ENCODE measurements at regions not wholly inside any gene's neighbourhood (a gene's known extent, or its start where the extent isn't known, plus 50 kb on each side); places are given as distances from the start of the nearest gene placed in this dataset.

- TF ChIP-seq, protein P1, sequence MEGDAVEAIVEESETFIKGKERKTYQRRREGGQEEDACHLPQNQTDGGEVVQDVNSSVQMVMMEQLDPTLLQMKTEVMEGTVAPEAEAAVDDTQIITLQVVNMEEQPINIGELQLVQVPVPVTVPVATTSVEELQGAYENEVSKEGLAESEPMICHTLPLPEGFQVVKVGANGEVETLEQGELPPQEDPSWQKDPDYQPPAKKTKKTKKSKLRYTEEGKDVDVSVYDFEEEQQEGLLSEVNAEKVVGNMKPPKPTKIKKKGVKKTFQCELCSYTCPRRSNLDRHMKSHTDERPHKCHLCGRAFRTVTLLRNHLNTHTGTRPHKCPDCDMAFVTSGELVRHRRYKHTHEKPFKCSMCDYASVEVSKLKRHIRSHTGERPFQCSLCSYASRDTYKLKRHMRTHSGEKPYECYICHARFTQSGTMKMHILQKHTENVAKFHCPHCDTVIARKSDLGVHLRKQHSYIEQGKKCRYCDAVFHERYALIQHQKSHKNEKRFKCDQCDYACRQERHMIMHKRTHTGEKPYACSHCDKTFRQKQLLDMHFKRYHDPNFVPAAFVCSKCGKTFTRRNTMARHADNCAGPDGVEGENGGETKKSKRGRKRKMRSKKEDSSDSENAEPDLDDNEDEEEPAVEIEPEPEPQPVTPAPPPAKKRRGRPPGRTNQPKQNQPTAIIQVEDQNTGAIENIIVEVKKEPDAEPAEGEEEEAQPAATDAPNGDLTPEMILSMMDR (IDR thresholded peaks at IDR 0.05): no peak
These were observed 1180.2 kb downstream of the RAPGEF2 start for GRCh38 chr4:160283081-160283480.

GRCh38 chr4:160284516-160284915 is 1181.6 kb downstream of the RAPGEF2 start:
- TF ChIP-seq, protein P1 (IDR thresholded peaks at IDR 0.05): no peak

DNA sequence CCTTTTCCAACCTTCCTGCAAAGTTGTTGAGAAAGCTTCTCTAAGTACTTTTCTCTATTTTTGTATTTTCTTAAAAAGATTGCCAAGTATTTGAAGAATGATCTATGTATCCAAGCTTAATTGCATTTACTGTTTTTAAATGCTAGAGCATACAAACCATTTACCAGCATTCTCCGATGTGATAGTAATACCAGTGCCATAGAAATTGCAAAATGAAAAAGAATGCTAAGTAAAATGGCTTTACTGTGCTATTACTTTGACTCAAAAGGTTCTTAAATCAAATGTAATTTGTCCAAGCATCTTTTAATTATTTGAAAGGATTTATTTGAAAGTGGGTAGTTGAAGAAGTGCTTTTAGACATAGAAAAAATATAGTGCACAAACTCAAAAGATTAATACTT is 1183.2 kb downstream of the RAPGEF2 start:
- TF ChIP-seq, protein P1 (IDR thresholded peaks at IDR 0.05): no peak

- TF ChIP-seq, protein P1 (IDR thresholded peaks at IDR 0.05): no peak
These were observed 1193.6 kb downstream of the RAPGEF2 start for GRCh38 chr4:160296476-160296875.

- TF ChIP-seq, protein P1 (IDR thresholded peaks at IDR 0.05): no peak
These were observed 1196.3 kb downstream of the RAPGEF2 start for GRCh38 chr4:160299177-160299576.

DNA sequence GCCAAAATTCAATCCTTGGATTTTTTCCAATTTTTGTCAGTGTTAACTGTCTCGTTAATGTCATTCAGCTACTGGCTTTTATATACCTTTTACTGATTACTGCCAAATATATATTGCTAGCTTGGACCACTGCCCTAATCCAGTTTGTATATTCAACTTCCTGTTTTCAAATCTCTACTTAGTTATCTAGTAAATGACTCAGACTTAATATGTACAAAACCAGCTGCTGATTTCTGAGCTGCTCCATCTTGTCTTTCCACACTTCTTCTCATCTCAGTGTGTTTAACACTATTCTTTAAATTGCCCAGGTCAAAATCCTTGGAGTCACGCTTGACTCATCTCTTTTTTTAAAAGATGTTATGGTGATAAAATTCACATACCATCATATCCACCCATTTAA is 1196.7 kb downstream of the RAPGEF2 start:
- TF ChIP-seq, protein P1 (IDR thresholded peaks at IDR 0.05): no peak

GRCh38 chr4:160316036-160316435 is 1213.2 kb downstream of the RAPGEF2 start:
- TF ChIP-seq, protein P1 (IDR thresholded peaks at IDR 0.05): no peak

GRCh38 chr4:160318567-160319220 is 1215.8 kb downstream of the RAPGEF2 start:
- TF ChIP-seq, protein P1 (IDR thresholded peaks at IDR 0.05): no peak
